Esophagus squamous epithelium (tissue), 4 donors: ENCODE measurements at regions not wholly inside any gene's neighbourhood (a gene's known extent, or its start where the extent isn't known, plus 50 kb on each side); places are given as distances from the start of the nearest gene placed in this dataset.

ENCODE experiments used
- CTCF ChIP-seq, 6 experiments: fragments of 450-650 bp in 4 of 6; fragments of 200-600 bp in 2 of 6; sonication (generic) in 2 of 6; IDR thresholded peaks; one replicate each; pipeline ENCODE4 v1.5.1; 2016 to 2019; ENCODE audit warnings: antibody characterized with exemption in 6 of 6, mild to moderate bottlenecking in 4 of 6, moderate library complexity in 4 of 6
- POLR2A ChIP-seq, 4 donors: fragments of 450-650 bp; IDR thresholded peaks; one replicate each; pipeline ENCODE4 v1.6.1; 2017; ENCODE audit warnings: antibody characterized with exemption in 4 of 4, mild to moderate bottlenecking in 4 of 4, moderate library complexity in 3 of 4

DNA sequence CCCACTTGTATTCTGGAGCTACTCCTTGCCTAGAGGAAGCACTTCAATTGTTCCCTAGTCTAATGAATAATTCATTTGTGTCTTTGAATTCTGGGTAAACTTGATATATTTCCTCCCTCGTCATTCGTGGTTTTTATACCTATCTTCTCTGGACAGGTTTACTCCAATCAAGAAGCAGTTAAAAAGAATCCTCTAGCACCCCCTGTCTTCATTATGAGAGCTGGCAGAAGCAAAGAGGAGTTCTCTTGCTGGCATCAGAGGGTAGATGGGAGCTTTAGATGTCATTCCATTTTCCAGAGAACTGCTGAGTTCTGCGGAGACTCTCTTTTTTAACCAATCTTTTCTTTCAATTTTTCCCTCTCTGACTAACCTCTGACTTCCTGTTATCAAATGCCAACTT, 627.7 kb downstream of the FGF9 start:
- TF ChIP-seq CTCF (IDR thresholded peaks at IDR 0.05) = no peak
- no peak for TF ChIP-seq POLR2A (IDR thresholded peaks at IDR 0.05)
